ENCODE measurements at regions not wholly inside any gene's neighbourhood (a gene's known extent, or its start where the extent isn't known, plus 50 kb on each side); places are given as distances from the start of the nearest gene placed in this dataset.

- no peak for TF ChIP-seq CTCF (IDR thresholded peaks at IDR 0.05; ENCODE audit: borderline replicate concordance, extremely low read depth, insufficient read depth)
- FAIRE-seq (peak; percentile 83), DNase-seq (no peak)
- H3K36me3 ChIP-seq (ENCODE audit: control insufficient read depth in 2 of 3, insufficient read depth in 3 of 3, low read length in 3 of 3) = no peaks in the 10 kb centered on the region
- no peak overlapping the region for H3K9ac ChIP-seq (ENCODE audit: low read length in 3 of 3)
- no peaks in the 10 kb centered on the region for H3K9me3 ChIP-seq (ENCODE audit: control insufficient read depth in 2 of 3, insufficient read depth in 1 of 3, low read length in 3 of 3)
- no peaks in the 10 kb centered on the region for H3K27me3 ChIP-seq (ENCODE audit: control insufficient read depth, insufficient read depth, low read length)
- H3K27ac ChIP-seq (ENCODE audit: low read depth in 2 of 2, low read length in 2 of 2) = no peak overlapping the region
- intact Hi-C loops (cut with DNase I) = no loop called here
- H3K4me3 ChIP-seq (ENCODE audit: low read length in 3 of 3) = no peak overlapping the region
- no peaks in the 10 kb centered on the region for H3K4me1 ChIP-seq (ENCODE audit: control insufficient read depth in 2 of 3, insufficient read depth in 2 of 3, low read depth in 1 of 3, low read length in 3 of 3)
Observed at GRCh38 chr1:221604948-221605347, 136.9 kb downstream of the DUSP10 start.

- Histone ChIP-seq H3K4me1 (ENCODE audit: control insufficient read depth in 2 of 3, insufficient read depth in 2 of 3, low read depth in 1 of 3, low read length in 3 of 3) (no peaks in the 10 kb centered on the region), H3K9me3 (ENCODE audit: control insufficient read depth in 2 of 3, insufficient read depth in 1 of 3, low read length in 3 of 3) (no peaks in the 10 kb centered on the region), H3K36me3 (ENCODE audit: control insufficient read depth in 2 of 3, insufficient read depth in 3 of 3, low read length in 3 of 3) (no peaks in the 10 kb centered on the region), H3K27ac (ENCODE audit: low read depth in 2 of 2, low read length in 2 of 2) (no peak overlapping the region), H3K9ac (ENCODE audit: low read length in 3 of 3) (no peak overlapping the region), H3K27me3 (ENCODE audit: control insufficient read depth, insufficient read depth, low read length) (no peaks in the 10 kb centered on the region), H3K4me3 (ENCODE audit: low read length in 3 of 3) (no peak overlapping the region)
- DNase-seq (peak in 2 of 5 donors; percentile 6 to 7), FAIRE-seq (no peak)
- TF ChIP-seq CTCF (IDR thresholded peaks at IDR 0.05; ENCODE audit: borderline replicate concordance, extremely low read depth, insufficient read depth) = no peak
- intact Hi-C loops (cut with DNase I) = no loop called here
Observed at GRCh38 chr1:221605569-221605968, 136.3 kb downstream of the DUSP10 start.

- Histone ChIP-seq H3K4me1 (ENCODE audit: control insufficient read depth in 2 of 3, insufficient read depth in 2 of 3, low read depth in 1 of 3, low read length in 3 of 3) (no peaks in the 10 kb centered on the region), H3K9ac (ENCODE audit: low read length in 3 of 3) (no peak overlapping the region), H3K27me3 (ENCODE audit: control insufficient read depth, insufficient read depth, low read length) (no peaks in the 10 kb centered on the region), H3K27ac (ENCODE audit: low read depth in 2 of 2, low read length in 2 of 2) (no peak overlapping the region), H3K4me3 (ENCODE audit: low read length in 3 of 3) (no peak overlapping the region), H3K9me3 (ENCODE audit: control insufficient read depth in 2 of 3, insufficient read depth in 1 of 3, low read length in 3 of 3) (no peaks in the 10 kb centered on the region), H3K36me3 (ENCODE audit: control insufficient read depth in 2 of 3, insufficient read depth in 3 of 3, low read length in 3 of 3) (no peaks in the 10 kb centered on the region)
- FAIRE-seq (no peak), DNase-seq (peak in 2 of 5 donors; percentile 58 to 60)
- intact Hi-C loops (cut with DNase I) = no loop called here
- TF ChIP-seq CTCF (IDR thresholded peaks at IDR 0.05; ENCODE audit: borderline replicate concordance, extremely low read depth, insufficient read depth) = no peak
Observed at GRCh38 chr1:221606256-221606655, 135.6 kb downstream of the DUSP10 start.

GRCh38 chr1:221608835-221609320 is 133.0 kb downstream of the DUSP10 start:
- FAIRE-seq = no peak

More at GRCh38 chr1:221608835-221609320, 133.0 kb downstream of the DUSP10 start:
- Histone ChIP-seq H3K36me3 (ENCODE audit: control insufficient read depth in 2 of 3, insufficient read depth in 3 of 3, low read length in 3 of 3) (no peaks in the 10 kb centered on the region), H3K9ac (ENCODE audit: low read length in 3 of 3) (no peak overlapping the region), H3K27me3 (ENCODE audit: control insufficient read depth, insufficient read depth, low read length) (no peaks in the 10 kb centered on the region), H3K4me3 (ENCODE audit: low read length in 3 of 3) (no peak overlapping the region), H3K9me3 (ENCODE audit: control insufficient read depth in 2 of 3, insufficient read depth in 1 of 3, low read length in 3 of 3) (no peaks in the 10 kb centered on the region), H3K4me1 (ENCODE audit: control insufficient read depth in 2 of 3, insufficient read depth in 2 of 3, low read depth in 1 of 3, low read length in 3 of 3) (no peaks in the 10 kb centered on the region), H3K27ac (ENCODE audit: low read depth in 2 of 2, low read length in 2 of 2) (no peak overlapping the region)
- no peak for TF ChIP-seq CTCF (IDR thresholded peaks at IDR 0.05; ENCODE audit: borderline replicate concordance, extremely low read depth, insufficient read depth)
- intact Hi-C loops (cut with DNase I) = no loop called here
- no peak for DNase-seq
